Small intestine (tissue), 7 donors: ENCODE measurements at regions not wholly inside any gene's neighbourhood (a gene's known extent, or its start where the extent isn't known, plus 50 kb on each side); places are given as distances from the start of the nearest gene placed in this dataset.

Experiments used
- DNase-seq, 2 donors: peaks; one replicate each; pipeline versions ENCODE4 v3.0.0 to v3.0.0-alpha.2; 2013
- FAIRE-seq: peaks from 2 replicates; lab custom pipeline; 2012; peaks lifted over from hg19 to GRCh38; lab: Jason Lieb, UNC
- H3K27ac ChIP-seq, 3 donors: one replicate each; pipeline ENCODE4 v1.5.1; 2013; ENCODE audit warnings: low read length in 2 of 3, mild to moderate bottlenecking in 2 of 3, control low read depth in 1 of 3, inconsistent platforms in 1 of 3, low read depth in 1 of 3, moderate library complexity in 1 of 3
- H3K27me3 ChIP-seq, 3 donors: one replicate each; pipeline ENCODE4 v1.6.1; 2013; ENCODE audit warnings: low read length in 3 of 3, inconsistent platforms in 1 of 3; ENCODE audit not compliant: control insufficient read depth in 3 of 3, insufficient read depth in 3 of 3
- H3K36me3 ChIP-seq, 3 donors: one replicate each; pipeline ENCODE4 v1.6.1; 2013; ENCODE audit warnings: low read length in 3 of 3, inconsistent platforms in 1 of 3, low read depth in 1 of 3, mild to moderate bottlenecking in 1 of 3, moderate library complexity in 1 of 3; ENCODE audit not compliant: control insufficient read depth in 3 of 3, insufficient read depth in 2 of 3
- H3K4me1 ChIP-seq, 3 donors: one replicate each; pipeline ENCODE4 v1.6.1; 2013; ENCODE audit warnings: low read length in 2 of 3, inconsistent platforms in 1 of 3, low read depth in 1 of 3, mild to moderate bottlenecking in 1 of 3, moderate library complexity in 1 of 3; ENCODE audit not compliant: control insufficient read depth in 3 of 3, insufficient read depth in 2 of 3
- H3K4me3 ChIP-seq, 3 donors: one replicate each; pipeline ENCODE4 v1.5.1; 2013; ENCODE audit warnings: low read length in 3 of 3, control low read depth in 1 of 3, inconsistent platforms in 1 of 3, low read depth in 1 of 3, mild to moderate bottlenecking in 1 of 3, moderate library complexity in 1 of 3
- H3K9me3 ChIP-seq, 2 donors: one replicate each; pipeline ENCODE4 v1.6.1; 2013; ENCODE audit warnings: low read depth in 1 of 2, low read length in 1 of 2; ENCODE audit not compliant: control insufficient read depth in 2 of 2, insufficient read depth in 1 of 2
- WGBS, 3 donors: extraction: QIAGEN DNeasy Blood & Tissue Kit; methylation state at CpG; one replicate each; pipeline ENCODE4 v1.1.7; 2013; 5-methylcytosine and 5-hydroxymethylcytosine counted together
- donor health status: healthy with polysubstance abuse.
- donor health status: control.
- donor health status: control.
- donor health status: Bipolar disorder and iron deficiency.
- donor health status: healthy.

- no peak overlapping the region for H3K27ac ChIP-seq
- no peak for FAIRE-seq
- no peaks in the 10 kb centered on the region for H3K9me3 ChIP-seq
- DNase-seq = peak in 1 of 2 donors; percentile 4
- no peaks in the 10 kb centered on the region for H3K4me1 ChIP-seq
- H3K36me3 ChIP-seq = no peaks in the 10 kb centered on the region
- H3K4me3 ChIP-seq = no peak overlapping the region
- H3K27me3 ChIP-seq = no peaks in the 10 kb centered on the region
- 58 to 68% (median 63%) methylated on average over 11 of the region's 11 CpGs for WGBS, 3 donors
These were observed 228.8 kb downstream of the CDH11 start for GRCh38 chr16:64892835-64893785.

DNA sequence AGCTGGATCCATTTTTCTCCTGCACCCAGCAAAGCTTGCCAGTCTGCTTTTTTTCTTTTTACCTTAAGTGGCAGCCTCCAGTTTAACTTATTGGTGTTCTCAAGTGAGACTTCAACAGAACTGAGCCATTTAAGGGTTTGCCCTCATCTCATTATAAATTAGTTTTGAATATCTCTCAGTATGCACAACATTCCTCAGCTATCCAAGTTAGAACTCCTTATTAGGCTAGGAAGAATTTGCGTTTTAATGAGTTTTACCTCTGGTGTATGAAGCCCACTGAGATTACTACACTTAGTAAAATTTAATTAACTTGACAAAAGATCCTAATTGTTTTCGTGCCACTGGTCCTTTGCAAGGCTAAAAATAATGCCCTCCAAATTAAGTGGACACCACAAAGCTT, 232.4 kb downstream of the CDH11 start:
- H3K27me3 ChIP-seq = no peaks in the 10 kb centered on the region
- H3K4me1 ChIP-seq = no peaks in the 10 kb centered on the region
- H3K27ac ChIP-seq = no peak overlapping the region
- no peaks in the 10 kb centered on the region for H3K9me3 ChIP-seq
- WGBS, 3 donors = 68 to 73% (median 70%) methylated on average over 2 of the region's 2 CpGs
- no peaks in the 10 kb centered on the region for H3K36me3 ChIP-seq
- DNase-seq = no peak
- H3K4me3 ChIP-seq = no peak overlapping the region
- FAIRE-seq = no peak

GRCh38 chr16:64887651-64888050, 234.2 kb downstream of the CDH11 start:
- no peak overlapping the region for H3K4me3 ChIP-seq
- H3K27me3 ChIP-seq = no peaks in the 10 kb centered on the region
- FAIRE-seq (no peak), DNase-seq (no peak)
- no peak overlapping the region for H3K27ac ChIP-seq
- no peaks in the 10 kb centered on the region for H3K36me3 ChIP-seq
- no peaks in the 10 kb centered on the region for H3K4me1 ChIP-seq
- no peaks in the 10 kb centered on the region for H3K9me3 ChIP-seq

GRCh38 chr16:64882078-64882784, 239.6 kb downstream of the CDH11 start:
- FAIRE-seq = no peak
- WGBS, 3 donors = 73 to 87% (median 87%) methylated on average over 6 of the region's 6 CpGs
- Histone ChIP-seq H3K36me3 (no peaks in the 10 kb centered on the region), H3K9me3 (no peaks in the 10 kb centered on the region), H3K4me3 (no peak overlapping the region), H3K27me3 (no peaks in the 10 kb centered on the region), H3K27ac (no peak overlapping the region), H3K4me1 (no peaks in the 10 kb centered on the region)
- no peak for DNase-seq

DNA sequence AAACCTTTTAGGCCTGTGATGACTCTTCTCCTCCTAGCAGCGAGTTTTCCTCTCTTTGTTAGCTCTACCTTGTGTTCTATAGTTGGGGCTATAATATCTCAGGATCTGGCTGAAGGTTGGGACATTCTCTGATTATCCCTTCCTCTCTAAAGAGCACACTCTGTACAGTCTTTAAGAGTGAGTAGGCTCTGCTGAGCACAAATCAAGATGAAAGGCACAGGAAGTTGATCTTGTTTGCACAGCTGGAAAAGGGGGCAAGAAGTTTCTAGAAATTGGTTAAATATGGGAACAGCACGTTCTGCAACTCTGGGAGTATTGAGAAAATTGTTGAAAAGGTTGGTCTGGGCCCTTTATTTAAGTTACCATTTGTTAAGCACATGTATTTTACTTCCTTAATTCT, 240.9 kb downstream of the CDH11 start:
- 5 to 42% (median 12%) methylated on average over 2 of the region's 2 CpGs for WGBS, 3 donors

DNA sequence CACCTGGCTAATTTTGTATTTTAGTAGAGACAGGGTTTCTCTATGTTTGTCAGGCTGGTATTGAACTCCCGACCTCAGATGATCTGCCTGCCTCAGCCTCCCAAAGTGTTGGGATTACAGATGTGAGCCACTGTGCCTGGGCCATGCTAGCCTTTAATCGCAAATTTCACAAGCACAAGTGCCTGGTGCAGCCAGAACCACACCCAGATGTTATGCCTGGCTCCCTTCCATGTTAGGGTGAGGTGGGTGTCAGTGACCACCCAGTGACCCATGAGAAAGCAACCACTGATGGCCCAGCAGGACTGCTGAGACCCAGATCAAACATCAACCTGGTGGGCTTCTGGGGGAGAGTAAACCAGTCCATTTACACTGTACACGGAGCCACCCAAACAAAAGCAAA, 241.9 kb downstream of the CDH11 start:
- H3K4me1 ChIP-seq = no peaks in the 10 kb centered on the region
- H3K36me3 ChIP-seq = no peaks in the 10 kb centered on the region
- 67 to 81% (median 80%) methylated on average over 3 of the region's 3 CpGs for WGBS, 3 donors
- no peak for DNase-seq
- no peaks in the 10 kb centered on the region for H3K27me3 ChIP-seq
- no peak overlapping the region for H3K27ac ChIP-seq
- FAIRE-seq = no peak
- H3K9me3 ChIP-seq = no peaks in the 10 kb centered on the region
- H3K4me3 ChIP-seq = no peak overlapping the region

More for the DNA sequence above, 240.9 kb downstream of the CDH11 start:
- H3K36me3 ChIP-seq = no peaks in the 10 kb centered on the region
- no peak overlapping the region for H3K27ac ChIP-seq
- H3K4me1 ChIP-seq = no peaks in the 10 kb centered on the region
- H3K27me3 ChIP-seq = no peaks in the 10 kb centered on the region
- H3K4me3 ChIP-seq = no peak overlapping the region
- no peak for FAIRE-seq
- DNase-seq = no peak
- no peaks in the 10 kb centered on the region for H3K9me3 ChIP-seq

- no peaks in the 10 kb centered on the region for H3K27me3 ChIP-seq
- H3K4me3 ChIP-seq = no peak overlapping the region
- H3K36me3 ChIP-seq = no peaks in the 10 kb centered on the region
- no peak for DNase-seq
- FAIRE-seq = no peak
- no peaks in the 10 kb centered on the region for H3K4me1 ChIP-seq
- WGBS, 3 donors = 78 to 86% (median 79%) methylated on average over 4 of the region's 4 CpGs
- no peak overlapping the region for H3K27ac ChIP-seq
- H3K9me3 ChIP-seq = no peaks in the 10 kb centered on the region
These were observed 242.9 kb downstream of the CDH11 start for GRCh38 chr16:64878940-64879339.

GRCh38 chr16:64872101-64872500, 249.8 kb downstream of the CDH11 start:
- 87 to 95% (median 90%) methylated on average over 2 of the region's 2 CpGs for WGBS, 3 donors
- no peak overlapping the region for H3K4me3 ChIP-seq
- H3K27me3 ChIP-seq = no peaks in the 10 kb centered on the region
- FAIRE-seq (no peak), DNase-seq (no peak)
- no peaks in the 10 kb centered on the region for H3K4me1 ChIP-seq
- H3K36me3 ChIP-seq = no peaks in the 10 kb centered on the region
- H3K27ac ChIP-seq = no peak overlapping the region
- no peaks in the 10 kb centered on the region for H3K9me3 ChIP-seq
